Stimulated activated naive B cell treated with anti-CD40 and anti-IgM and Interleukin-4, amounts not matched to agents 10 μg/mL and 1 μg/mL and 100 μg/mL, for 72 hours (primary cell): ENCODE measurements at regions not wholly inside any gene's neighbourhood (a gene's known extent, or its start where the extent isn't known, plus 50 kb on each side); places are given as distances from the start of the nearest gene placed in this dataset.

Source experiments
- ATAC-seq, 2 donors: fragments of 150-1000 bp; cut with Tn5 transposase; replicated peaks; 2 replicates each; pipeline ENCODE4 v1.10.0; 2021; ENCODE audit warnings: moderate library complexity in 1 of 2
- DNase-seq: peaks from one replicate; pipeline ENCODE4 v3.0.0; 2021
- H3K27ac Mint-ChIP-seq: one replicate; pipeline ENCODE4 v1.8.0; 2022; ENCODE audit warnings: mild to moderate bottlenecking, mixed read lengths
- H3K27me3 Mint-ChIP-seq, 2 donors: one replicate each; pipeline ENCODE4 v1.8.0; 2022; ENCODE audit warnings: mixed read lengths in 2 of 2
- H3K36me3 Mint-ChIP-seq, 2 donors: one replicate each; pipeline ENCODE4 v1.8.0; 2022; ENCODE audit warnings: mixed read lengths in 2 of 2, mild to moderate bottlenecking in 1 of 2
- H3K4me1 Mint-ChIP-seq, 2 donors: one replicate each; pipeline ENCODE4 v1.8.0; 2022; ENCODE audit warnings: mixed read lengths in 2 of 2, mild to moderate bottlenecking in 1 of 2
- H3K4me3 Mint-ChIP-seq, 2 donors: one replicate each; pipeline ENCODE4 v1.8.0; 2022; ENCODE audit warnings: mild to moderate bottlenecking in 2 of 2, mixed read lengths in 2 of 2, moderate library complexity in 1 of 2
- H3K9me3 Mint-ChIP-seq, 2 donors: one replicate each; pipeline ENCODE4 v1.8.0; 2022; ENCODE audit warnings: mixed read lengths in 2 of 2, mild to moderate bottlenecking in 1 of 2

GRCh38 chr11:109106151-109106906, 315.7 kb upstream of the C11orf87 start:
- no peak overlapping the region for H3K4me3 Mint-ChIP-seq
- H3K36me3 Mint-ChIP-seq = no peaks in the 10 kb centered on the region
- H3K27ac Mint-ChIP-seq = no peak overlapping the region
- no peaks in the 10 kb centered on the region for H3K4me1 Mint-ChIP-seq
- no peak for DNase-seq
- H3K27me3 Mint-ChIP-seq = peaks cover 5% of the 10 kb centered on the region in 2 donors
- no peak for ATAC-seq
- H3K9me3 Mint-ChIP-seq = peaks cover 4 to 11% of the 10 kb centered on the region in 2 donors

GRCh38 chr11:109109150-109109549, 312.8 kb upstream of the C11orf87 start:
- no peaks in the 10 kb centered on the region for H3K4me1 Mint-ChIP-seq
- H3K27me3 Mint-ChIP-seq = peaks cover 5 to 8% of the 10 kb centered on the region in 2 donors
- DNase-seq = no peak
- peaks cover 0 to 2% of the 10 kb centered on the region in 2 donors for H3K9me3 Mint-ChIP-seq
- no peak for ATAC-seq
- H3K36me3 Mint-ChIP-seq = no peaks in the 10 kb centered on the region
- H3K4me3 Mint-ChIP-seq = no peak overlapping the region
- no peak overlapping the region for H3K27ac Mint-ChIP-seq

GRCh38 chr11:109109571-109110315, 312.2 kb upstream of the C11orf87 start:
- H3K9me3 Mint-ChIP-seq = peaks cover 0 to 2% of the 10 kb centered on the region in 2 donors
- no peak for ATAC-seq
- no peak overlapping the region for H3K27ac Mint-ChIP-seq
- peaks cover 5 to 8% of the 10 kb centered on the region in 2 donors for H3K27me3 Mint-ChIP-seq
- no peak for DNase-seq
- no peaks in the 10 kb centered on the region for H3K4me1 Mint-ChIP-seq
- H3K36me3 Mint-ChIP-seq = no peaks in the 10 kb centered on the region
- no peak overlapping the region for H3K4me3 Mint-ChIP-seq

- ATAC-seq (no peak), DNase-seq (no peak)
- Mint-ChIP-seq H3K9me3 (no peaks in the 10 kb centered on the region), H3K36me3 (no peaks in the 10 kb centered on the region), H3K4me1 (no peaks in the 10 kb centered on the region), H3K4me3 (no peak overlapping the region), H3K27me3 (peaks cover 0 to 3% of the 10 kb centered on the region in 2 donors), H3K27ac (no peak overlapping the region)
These were observed 309.7 kb upstream of the C11orf87 start for GRCh38 chr11:109112261-109112660.

- no peak for DNase-seq
- ATAC-seq = no peak
- no peaks in the 10 kb centered on the region for H3K36me3 Mint-ChIP-seq
- peaks cover 0 to 3% of the 10 kb centered on the region in 2 donors for H3K27me3 Mint-ChIP-seq
- H3K4me1 Mint-ChIP-seq = no peaks in the 10 kb centered on the region
- H3K27ac Mint-ChIP-seq = no peak overlapping the region
- H3K4me3 Mint-ChIP-seq = no peak overlapping the region
- no peaks in the 10 kb centered on the region for H3K9me3 Mint-ChIP-seq
These were observed 309.1 kb upstream of the C11orf87 start for GRCh38 chr11:109112821-109113280.

- Mint-ChIP-seq H3K27me3 (no peaks in the 10 kb centered on the region), H3K36me3 (no peaks in the 10 kb centered on the region), H3K4me3 (no peak overlapping the region), H3K9me3 (no peaks in the 10 kb centered on the region), H3K4me1 (no peaks in the 10 kb centered on the region), H3K27ac (no peak overlapping the region)
- ATAC-seq = no peak
- no peak for DNase-seq
These were observed 301.6 kb upstream of the C11orf87 start for GRCh38 chr11:109120341-109120740.

- no peak for DNase-seq
- Mint-ChIP-seq H3K27me3 (no peaks in the 10 kb centered on the region), H3K36me3 (no peaks in the 10 kb centered on the region), H3K4me3 (no peak overlapping the region), H3K9me3 (no peaks in the 10 kb centered on the region), H3K4me1 (no peaks in the 10 kb centered on the region), H3K27ac (no peak overlapping the region)
- ATAC-seq = no peak
These were observed 300.6 kb upstream of the C11orf87 start for GRCh38 chr11:109121173-109121932.

GRCh38 chr11:109123816-109124787, 297.9 kb upstream of the C11orf87 start:
- Mint-ChIP-seq H3K9me3 (no peaks in the 10 kb centered on the region), H3K27me3 (no peaks in the 10 kb centered on the region), H3K36me3 (no peaks in the 10 kb centered on the region), H3K27ac (no peak overlapping the region), H3K4me3 (no peak overlapping the region), H3K4me1 (no peaks in the 10 kb centered on the region)
- ATAC-seq (no peak), DNase-seq (no peak)

GRCh38 chr11:109130910-109131309, 291.1 kb upstream of the C11orf87 start:
- ATAC-seq = no peak
- H3K27me3 Mint-ChIP-seq = peaks cover 0 to 3% of the 10 kb centered on the region in 2 donors
- DNase-seq = no peak
- no peak overlapping the region for H3K4me3 Mint-ChIP-seq
- H3K9me3 Mint-ChIP-seq = peaks cover 3 to 5% of the 10 kb centered on the region in 2 donors
- H3K4me1 Mint-ChIP-seq = peaks cover 4 to 5% of the 10 kb centered on the region in 2 donors
- H3K36me3 Mint-ChIP-seq = no peaks in the 10 kb centered on the region
- no peak overlapping the region for H3K27ac Mint-ChIP-seq

- no peaks in the 10 kb centered on the region for H3K36me3 Mint-ChIP-seq
- ATAC-seq (peak; percentile 87 to 91), DNase-seq (peak; percentile 23)
- peaks cover 4 to 5% of the 10 kb centered on the region in 2 donors for H3K4me1 Mint-ChIP-seq
- H3K4me3 Mint-ChIP-seq = peak overlapping the region in 1 of 2 donors; percentile 7
- peak overlapping the region; percentile 51 for H3K27ac Mint-ChIP-seq
- peaks cover 0 to 4% of the 10 kb centered on the region in 2 donors for H3K27me3 Mint-ChIP-seq
- peaks cover 3 to 5% of the 10 kb centered on the region in 2 donors for H3K9me3 Mint-ChIP-seq
These were observed 289.5 kb upstream of the C11orf87 start for GRCh38 chr11:109132539-109132938.

- H3K4me1 Mint-ChIP-seq = peaks cover 4 to 5% of the 10 kb centered on the region in 2 donors
- no peaks in the 10 kb centered on the region for H3K36me3 Mint-ChIP-seq
- no peak overlapping the region for H3K27ac Mint-ChIP-seq
These were observed 288.8 kb upstream of the C11orf87 start for GRCh38 chr11:109133159-109133558.

GRCh38 chr11:109135627-109136026, 286.4 kb upstream of the C11orf87 start:
- no peak overlapping the region for H3K4me3 Mint-ChIP-seq
- H3K9me3 Mint-ChIP-seq = peaks cover 5 to 6% of the 10 kb centered on the region in 2 donors
- no peaks in the 10 kb centered on the region for H3K36me3 Mint-ChIP-seq
- DNase-seq (no peak), ATAC-seq (no peak)
- peaks cover 4 to 5% of the 10 kb centered on the region in 2 donors for H3K4me1 Mint-ChIP-seq
- peaks cover 0 to 7% of the 10 kb centered on the region in 2 donors for H3K27me3 Mint-ChIP-seq
- no peak overlapping the region for H3K27ac Mint-ChIP-seq

More at GRCh38 chr11:109133159-109133558, 288.8 kb upstream of the C11orf87 start:
- ATAC-seq = peak; percentile 72 to 76
- Mint-ChIP-seq H3K9me3 (peaks cover 3 to 5% of the 10 kb centered on the region in 2 donors), H3K4me3 (no peak overlapping the region), H3K27me3 (peaks cover 0 to 4% of the 10 kb centered on the region in 2 donors)
- DNase-seq = no peak

- ATAC-seq = no peak
- Mint-ChIP-seq H3K9me3 (peaks cover 5 to 8% of the 10 kb centered on the region in 2 donors), H3K27me3 (peaks cover 0 to 7% of the 10 kb centered on the region in 2 donors), H3K27ac (no peak overlapping the region), H3K4me1 (no peaks in the 10 kb centered on the region), H3K36me3 (no peaks in the 10 kb centered on the region), H3K4me3 (no peak overlapping the region)
- no peak for DNase-seq
These were observed 283.8 kb upstream of the C11orf87 start for GRCh38 chr11:109138196-109138595.
